22Rv1 (cell line): ENCODE measurements at regions not wholly inside any gene's neighbourhood (a gene's known extent, or its start where the extent isn't known, plus 50 kb on each side); places are given as distances from the start of the nearest gene placed in this dataset.

Experiments used
- ZFX ChIP-seq: fragments of 450-650 bp; IDR thresholded peaks from 2 replicates; pipeline ENCODE4 v1.6.1; 2017; ENCODE audit warnings: antibody characterized with exemption, borderline replicate concordance
- TF ChIP-seq, protein P1 (sequence below): fragments of 450-650 bp; IDR thresholded peaks from 2 replicates; pipeline ENCODE4 v1.5.1; 2017; ENCODE audit warnings: mild to moderate bottlenecking

DNA sequence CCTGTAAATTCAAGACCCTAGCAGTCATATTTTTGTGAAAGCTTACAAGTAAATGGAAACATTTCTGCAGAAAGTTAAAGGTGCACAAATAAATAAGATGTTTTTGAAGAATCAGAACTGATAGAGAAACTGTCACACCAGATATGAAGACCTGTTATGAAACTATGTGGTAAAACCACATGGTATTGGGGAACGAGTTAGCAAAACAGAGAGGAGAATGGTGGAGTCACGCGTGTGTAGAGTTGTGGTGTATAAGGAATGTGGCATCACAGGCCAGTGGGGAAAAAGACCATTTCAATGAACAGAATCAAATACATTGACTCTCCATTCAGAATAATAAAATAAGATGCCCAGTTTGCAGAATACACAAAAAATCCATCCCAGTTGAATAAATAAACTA, 477.2 kb downstream of the ICE1 start:
- TF ChIP-seq, protein P1, sequence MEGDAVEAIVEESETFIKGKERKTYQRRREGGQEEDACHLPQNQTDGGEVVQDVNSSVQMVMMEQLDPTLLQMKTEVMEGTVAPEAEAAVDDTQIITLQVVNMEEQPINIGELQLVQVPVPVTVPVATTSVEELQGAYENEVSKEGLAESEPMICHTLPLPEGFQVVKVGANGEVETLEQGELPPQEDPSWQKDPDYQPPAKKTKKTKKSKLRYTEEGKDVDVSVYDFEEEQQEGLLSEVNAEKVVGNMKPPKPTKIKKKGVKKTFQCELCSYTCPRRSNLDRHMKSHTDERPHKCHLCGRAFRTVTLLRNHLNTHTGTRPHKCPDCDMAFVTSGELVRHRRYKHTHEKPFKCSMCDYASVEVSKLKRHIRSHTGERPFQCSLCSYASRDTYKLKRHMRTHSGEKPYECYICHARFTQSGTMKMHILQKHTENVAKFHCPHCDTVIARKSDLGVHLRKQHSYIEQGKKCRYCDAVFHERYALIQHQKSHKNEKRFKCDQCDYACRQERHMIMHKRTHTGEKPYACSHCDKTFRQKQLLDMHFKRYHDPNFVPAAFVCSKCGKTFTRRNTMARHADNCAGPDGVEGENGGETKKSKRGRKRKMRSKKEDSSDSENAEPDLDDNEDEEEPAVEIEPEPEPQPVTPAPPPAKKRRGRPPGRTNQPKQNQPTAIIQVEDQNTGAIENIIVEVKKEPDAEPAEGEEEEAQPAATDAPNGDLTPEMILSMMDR, result no peak
- no peak for TF ChIP-seq ZFX
